Upper lobe of left lung (tissue), 6 donors: ENCODE measurements at regions not wholly inside any gene's neighbourhood (a gene's known extent, or its start where the extent isn't known, plus 50 kb on each side); places are given as distances from the start of the nearest gene placed in this dataset.

Source experiments
- ATAC-seq, 2 donors: fragments of 200-7000 bp; cut with Tn5 transposase; one replicate each; pipeline ENCODE4 v1.9.1; 2022; ENCODE audit warnings: mild to moderate bottlenecking in 2 of 2, moderate library complexity in 2 of 2; ENCODE audit not compliant: low FRiP score in 2 of 2
- DNase-seq, 2 donors: peaks; one replicate each; pipeline ENCODE4 v3.0.0-alpha.2; 2019 to 2020
- H3K27ac ChIP-seq, 4 donors: fragments of 200-600 bp; sonication (generic); one replicate each; pipeline ENCODE4 v1.5.1; 2016 to 2019
- H3K27me3 ChIP-seq, 4 donors: fragments of 200-600 bp; sonication (generic); one replicate each; pipeline ENCODE4 v1.5.1; 2017 to 2019
- H3K36me3 ChIP-seq, 4 donors: fragments of 200-600 bp; sonication (generic); one replicate each; pipeline ENCODE4 v1.5.1; 2016 to 2019
- H3K4me1 ChIP-seq, 4 donors: fragments of 200-600 bp; sonication (generic); one replicate each; pipeline ENCODE4 v1.5.1; 2018 to 2019
- H3K4me3 ChIP-seq, 4 donors: fragments of 200-600 bp; sonication (generic); one replicate each; pipeline ENCODE4 v1.5.1; 2017 to 2019; ENCODE audit warnings: mild to moderate bottlenecking in 2 of 4, moderate library complexity in 1 of 4
- H3K9me3 ChIP-seq, 4 donors: fragments of 200-600 bp; sonication (generic); one replicate each; pipeline ENCODE4 v1.5.1; 2018 to 2019
- EP300 ChIP-seq, 4 donors: sonication (generic); formaldehyde crosslinking; IDR thresholded peaks; one replicate each; pipeline ENCODE4 v1.5.1; 2017; ENCODE audit warnings: antibody characterized with exemption in 4 of 4, control low read depth in 2 of 4
- POLR2A ChIP-seq, 4 donors: fragments of 450-650 bp; IDR thresholded peaks; one replicate each; pipeline ENCODE4 v1.5.1; 2016 to 2017; ENCODE audit warnings: antibody characterized with exemption in 4 of 4, mild to moderate bottlenecking in 2 of 4
- POLR2AphosphoS5 ChIP-seq, 2 donors: sonication (generic); formaldehyde crosslinking; IDR thresholded peaks; one replicate each; pipeline ENCODE4 v1.5.1; 2017; ENCODE audit warnings: antibody characterized with exemption in 2 of 2
- WGBS, 2 donors: methylation state at CpG; one replicate each; pipeline ENCODE4 v1.1.5; 2017 to 2018; 5-methylcytosine and 5-hydroxymethylcytosine counted together
- TF ChIP-seq, protein P1 (sequence below), 6 experiments: fragments of 450-650 bp in 4 of 6; fragments of 200-600 bp in 2 of 6; sonication (generic) in 2 of 6; IDR thresholded peaks; one replicate each; pipeline ENCODE4 v1.5.1; 2016 to 2019; ENCODE audit warnings: antibody characterized with exemption in 6 of 6
- donor health status: DM: no; HTN: no; CAD: no; lungs with moderate emphysema.
- donor health status: DM: no; HTN: yes; CAD: no; lungs with severe emphysema.

DNA sequence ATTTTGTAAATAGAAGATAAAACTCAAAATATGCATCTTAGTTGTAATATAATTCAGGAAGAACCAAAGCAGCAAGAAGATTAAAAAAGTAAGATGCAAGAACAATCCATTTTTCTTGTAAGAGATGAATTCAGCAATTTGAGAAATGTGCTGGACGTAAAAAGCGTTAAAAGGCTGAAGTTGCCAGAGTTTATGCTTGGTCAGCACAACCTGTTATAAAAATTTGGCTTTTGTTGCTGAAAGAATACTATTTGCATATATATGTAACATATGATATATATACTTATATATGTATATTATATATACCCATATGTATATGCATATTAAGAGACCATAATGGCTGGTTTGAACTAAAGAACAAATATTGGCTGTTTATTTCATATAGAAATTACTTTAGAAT lies 449.6 kb upstream of the FAM241A start:
- TF ChIP-seq EP300 (IDR thresholded peaks at IDR 0.05) (no peak), POLR2AphosphoS5 (IDR thresholded peaks at IDR 0.05) (no peak), POLR2A (IDR thresholded peaks at IDR 0.05) (no peak)
- TF ChIP-seq, protein P1, sequence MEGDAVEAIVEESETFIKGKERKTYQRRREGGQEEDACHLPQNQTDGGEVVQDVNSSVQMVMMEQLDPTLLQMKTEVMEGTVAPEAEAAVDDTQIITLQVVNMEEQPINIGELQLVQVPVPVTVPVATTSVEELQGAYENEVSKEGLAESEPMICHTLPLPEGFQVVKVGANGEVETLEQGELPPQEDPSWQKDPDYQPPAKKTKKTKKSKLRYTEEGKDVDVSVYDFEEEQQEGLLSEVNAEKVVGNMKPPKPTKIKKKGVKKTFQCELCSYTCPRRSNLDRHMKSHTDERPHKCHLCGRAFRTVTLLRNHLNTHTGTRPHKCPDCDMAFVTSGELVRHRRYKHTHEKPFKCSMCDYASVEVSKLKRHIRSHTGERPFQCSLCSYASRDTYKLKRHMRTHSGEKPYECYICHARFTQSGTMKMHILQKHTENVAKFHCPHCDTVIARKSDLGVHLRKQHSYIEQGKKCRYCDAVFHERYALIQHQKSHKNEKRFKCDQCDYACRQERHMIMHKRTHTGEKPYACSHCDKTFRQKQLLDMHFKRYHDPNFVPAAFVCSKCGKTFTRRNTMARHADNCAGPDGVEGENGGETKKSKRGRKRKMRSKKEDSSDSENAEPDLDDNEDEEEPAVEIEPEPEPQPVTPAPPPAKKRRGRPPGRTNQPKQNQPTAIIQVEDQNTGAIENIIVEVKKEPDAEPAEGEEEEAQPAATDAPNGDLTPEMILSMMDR (IDR thresholded peaks at IDR 0.05) = no peak
- Histone ChIP-seq H3K27me3 (no peaks in the 10 kb centered on the region), H3K36me3 (no peaks in the 10 kb centered on the region), H3K4me3 (no peak overlapping the region), H3K4me1 (no peaks in the 10 kb centered on the region), H3K27ac (no peak overlapping the region), H3K9me3 (no peaks in the 10 kb centered on the region)
- WGBS, 2 donors = 88 to 89% methylated on average over 2 of the region's 2 CpGs
- no peak for ATAC-seq
- DNase-seq = no peak

GRCh38 chr4:111696505-111696904 lies 448.7 kb upstream of the FAM241A start:
- Histone ChIP-seq H3K27me3 (no peaks in the 10 kb centered on the region), H3K36me3 (no peaks in the 10 kb centered on the region), H3K4me3 (no peak overlapping the region), H3K4me1 (no peaks in the 10 kb centered on the region), H3K9me3 (no peaks in the 10 kb centered on the region), H3K27ac (no peak overlapping the region)
- TF ChIP-seq POLR2AphosphoS5 (IDR thresholded peaks at IDR 0.05) = no peak
- no peak for TF ChIP-seq POLR2A (IDR thresholded peaks at IDR 0.05)
- TF ChIP-seq, protein P1 (IDR thresholded peaks at IDR 0.05) = no peak
- no peak for TF ChIP-seq EP300 (IDR thresholded peaks at IDR 0.05)
- no peak for ATAC-seq
- DNase-seq = no peak
- 58 to 62% methylated on average over 2 of the region's 2 CpGs for WGBS, 2 donors

DNA sequence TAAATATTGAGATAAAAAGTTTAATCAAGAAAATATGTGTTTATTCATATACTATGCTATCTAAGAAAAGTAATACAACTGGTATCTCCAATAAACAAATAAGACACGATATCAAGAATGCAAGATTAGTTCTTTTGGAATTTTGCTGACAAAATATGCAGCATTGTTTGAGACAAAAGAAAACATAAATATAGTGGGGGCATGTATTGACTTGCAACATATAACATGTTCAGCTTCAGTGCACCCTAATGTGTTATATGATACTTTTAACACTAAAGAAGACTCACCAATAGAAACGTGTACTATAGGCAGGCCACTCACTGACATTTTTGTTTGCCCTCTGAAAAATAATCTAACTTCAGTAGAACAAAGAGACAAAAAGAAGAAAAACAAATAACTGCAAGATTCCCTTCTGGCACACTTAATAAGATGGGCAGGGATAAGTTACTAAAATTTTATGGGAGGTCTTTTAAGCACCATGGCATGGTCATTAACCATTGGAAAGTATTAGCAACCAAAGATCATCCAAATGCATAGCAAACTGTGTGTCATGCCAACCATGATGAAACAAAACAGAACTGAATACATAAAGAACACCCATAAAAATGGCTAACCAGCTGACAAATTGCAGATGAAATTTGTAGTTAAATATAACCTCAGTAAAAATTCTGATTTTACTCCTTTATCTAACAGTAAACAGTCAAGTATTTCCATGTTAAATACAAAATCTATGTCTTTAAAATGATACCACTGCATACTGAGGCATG lies 447.9 kb upstream of the FAM241A start:
- H3K9me3 ChIP-seq = no peaks in the 10 kb centered on the region
- H3K36me3 ChIP-seq = no peaks in the 10 kb centered on the region
- no peak overlapping the region for H3K4me3 ChIP-seq
- no peaks in the 10 kb centered on the region for H3K4me1 ChIP-seq
- ATAC-seq = no peak
- TF ChIP-seq, protein P1 (IDR thresholded peaks at IDR 0.05) = no peak
- TF ChIP-seq POLR2A (IDR thresholded peaks at IDR 0.05) = no peak
- no peak for TF ChIP-seq EP300 (IDR thresholded peaks at IDR 0.05)
- TF ChIP-seq POLR2AphosphoS5 (IDR thresholded peaks at IDR 0.05) = no peak
- H3K27me3 ChIP-seq = no peaks in the 10 kb centered on the region
- WGBS, 2 donors = 46 to 63% methylated on average over 2 of the region's 2 CpGs
- H3K27ac ChIP-seq = no peak overlapping the region
- no peak for DNase-seq

DNA sequence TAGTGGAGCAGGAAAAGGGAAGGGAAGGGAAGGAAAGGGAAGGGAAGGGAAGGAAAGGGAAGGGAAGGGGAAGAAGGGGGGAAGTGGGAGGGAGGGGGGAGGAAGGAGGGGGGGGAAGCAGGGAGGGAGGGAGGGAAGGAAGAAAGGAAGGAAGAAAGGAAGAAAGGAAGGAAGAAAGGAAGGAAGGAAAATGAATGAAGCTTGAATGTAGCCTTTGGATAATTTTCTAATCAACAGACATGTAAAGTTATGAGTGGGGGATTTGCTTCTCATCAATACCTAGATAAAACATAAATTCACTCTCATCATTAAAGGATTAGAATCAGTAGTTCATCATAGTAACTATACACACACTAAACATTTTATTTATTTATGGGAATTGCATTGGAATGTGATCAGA lies 446.9 kb upstream of the FAM241A start:
- ATAC-seq (no peak), DNase-seq (no peak)
- no peaks in the 10 kb centered on the region for H3K36me3 ChIP-seq
- no peaks in the 10 kb centered on the region for H3K27me3 ChIP-seq
- H3K27ac ChIP-seq = no peak overlapping the region
- H3K4me1 ChIP-seq = no peaks in the 10 kb centered on the region
- no peaks in the 10 kb centered on the region for H3K9me3 ChIP-seq
- no peak overlapping the region for H3K4me3 ChIP-seq
- TF ChIP-seq EP300 (IDR thresholded peaks at IDR 0.05) (no peak), POLR2AphosphoS5 (IDR thresholded peaks at IDR 0.05) (no peak)

GRCh38 chr4:111699165-111699564 lies 446.1 kb upstream of the FAM241A start:
- no peaks in the 10 kb centered on the region for H3K9me3 ChIP-seq
- no peaks in the 10 kb centered on the region for H3K36me3 ChIP-seq
- no peaks in the 10 kb centered on the region for H3K27me3 ChIP-seq
- H3K4me1 ChIP-seq = no peaks in the 10 kb centered on the region
- TF ChIP-seq POLR2AphosphoS5 (IDR thresholded peaks at IDR 0.05) (no peak), POLR2A (IDR thresholded peaks at IDR 0.05) (no peak)
- TF ChIP-seq, protein P1 (IDR thresholded peaks at IDR 0.05) = no peak
- H3K27ac ChIP-seq = no peak overlapping the region
- DNase-seq = no peak
- no peak for ATAC-seq
- H3K4me3 ChIP-seq = no peak overlapping the region
